ENCODE measurements at regions not wholly inside any gene's neighbourhood (a gene's known extent, or its start where the extent isn't known, plus 50 kb on each side); places are given as distances from the start of the nearest gene placed in this dataset.

DNA sequence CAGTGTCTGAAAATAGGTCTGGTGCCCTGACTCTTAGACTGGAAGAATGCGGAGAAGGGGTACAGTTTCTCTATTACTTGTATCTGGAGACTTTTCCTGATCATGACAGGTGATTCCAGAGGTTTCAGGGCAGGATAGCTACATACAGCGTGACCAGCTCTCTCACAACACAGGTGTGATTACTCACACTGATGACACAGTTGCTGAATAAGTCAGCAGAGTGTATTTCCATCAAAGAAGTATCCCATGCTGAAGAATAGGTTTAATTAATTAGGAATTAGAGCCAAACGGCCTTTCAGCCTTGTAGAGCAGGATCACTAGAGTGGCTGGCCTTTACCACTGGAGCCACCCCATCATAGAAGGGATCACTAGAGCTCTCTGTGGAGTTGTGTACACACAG is 298.6 kb downstream of the LMX1A start:
- TF ChIP-seq RNF2 (conservative IDR thresholded peaks at IDR 0.05; ENCODE audit: low read depth): no peak
- no peak for TF ChIP-seq CBX2 (IDR thresholded peaks at IDR 0.05; ENCODE audit: low read depth, low read length)
- no peak for TF ChIP-seq CBX2 (CRISPR knock-in tag; IDR thresholded peaks at IDR 0.05; ENCODE audit: low read depth)
- TF ChIP-seq PHF8 (CRISPR knock-in tag; IDR thresholded peaks at IDR 0.05): no peak
- TF ChIP-seq ZSCAN21 (CRISPR knock-in tag; IDR thresholded peaks at IDR 0.05; ENCODE audit: borderline replicate concordance): no peak
